22Rv1 (cell line): ENCODE measurements at regions not wholly inside any gene's neighbourhood (a gene's known extent, or its start where the extent isn't known, plus 50 kb on each side); places are given as distances from the start of the nearest gene placed in this dataset.

Experiments
- H3K27ac ChIP-seq: fragments of 450-650 bp; 2 replicates; pipeline ENCODE4 v1.5.1; 2017
- ZFX ChIP-seq: fragments of 450-650 bp; IDR thresholded peaks from 2 replicates; pipeline ENCODE4 v1.6.1; 2017; ENCODE audit warnings: antibody characterized with exemption, borderline replicate concordance
- TF ChIP-seq, protein P1 (sequence below): fragments of 450-650 bp; IDR thresholded peaks from 2 replicates; pipeline ENCODE4 v1.5.1; 2017; ENCODE audit warnings: mild to moderate bottlenecking

DNA sequence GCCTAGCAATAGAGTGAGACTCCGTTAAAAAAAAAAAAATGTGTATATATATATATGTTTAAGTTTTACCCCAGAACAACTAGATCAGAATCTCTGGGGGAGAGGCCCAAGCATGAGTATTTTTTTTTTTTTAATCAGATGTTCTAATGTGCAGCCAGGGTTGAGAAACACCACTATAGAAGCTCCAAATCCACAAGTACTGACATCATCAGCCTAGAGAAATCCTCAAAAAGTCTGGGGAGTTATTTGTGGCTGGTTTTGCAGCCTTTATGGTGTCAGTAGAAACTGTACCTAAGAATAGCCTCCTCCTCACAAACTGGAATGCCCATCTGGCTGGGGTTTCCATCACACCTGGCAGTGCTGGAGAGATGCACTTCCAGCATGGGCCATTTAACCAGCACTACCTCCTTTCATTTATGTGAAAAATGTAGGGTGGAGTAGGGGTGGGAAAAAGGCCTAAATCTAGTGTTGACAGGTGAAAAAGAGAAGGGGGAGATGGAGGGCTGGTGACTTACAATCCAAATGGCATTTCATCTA, 93.5 kb downstream of the CBLL2 start:
- H3K27ac ChIP-seq, result no peak overlapping the region
- TF ChIP-seq ZFX, result no peak
- TF ChIP-seq, protein P1, sequence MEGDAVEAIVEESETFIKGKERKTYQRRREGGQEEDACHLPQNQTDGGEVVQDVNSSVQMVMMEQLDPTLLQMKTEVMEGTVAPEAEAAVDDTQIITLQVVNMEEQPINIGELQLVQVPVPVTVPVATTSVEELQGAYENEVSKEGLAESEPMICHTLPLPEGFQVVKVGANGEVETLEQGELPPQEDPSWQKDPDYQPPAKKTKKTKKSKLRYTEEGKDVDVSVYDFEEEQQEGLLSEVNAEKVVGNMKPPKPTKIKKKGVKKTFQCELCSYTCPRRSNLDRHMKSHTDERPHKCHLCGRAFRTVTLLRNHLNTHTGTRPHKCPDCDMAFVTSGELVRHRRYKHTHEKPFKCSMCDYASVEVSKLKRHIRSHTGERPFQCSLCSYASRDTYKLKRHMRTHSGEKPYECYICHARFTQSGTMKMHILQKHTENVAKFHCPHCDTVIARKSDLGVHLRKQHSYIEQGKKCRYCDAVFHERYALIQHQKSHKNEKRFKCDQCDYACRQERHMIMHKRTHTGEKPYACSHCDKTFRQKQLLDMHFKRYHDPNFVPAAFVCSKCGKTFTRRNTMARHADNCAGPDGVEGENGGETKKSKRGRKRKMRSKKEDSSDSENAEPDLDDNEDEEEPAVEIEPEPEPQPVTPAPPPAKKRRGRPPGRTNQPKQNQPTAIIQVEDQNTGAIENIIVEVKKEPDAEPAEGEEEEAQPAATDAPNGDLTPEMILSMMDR, result no peak

DNA sequence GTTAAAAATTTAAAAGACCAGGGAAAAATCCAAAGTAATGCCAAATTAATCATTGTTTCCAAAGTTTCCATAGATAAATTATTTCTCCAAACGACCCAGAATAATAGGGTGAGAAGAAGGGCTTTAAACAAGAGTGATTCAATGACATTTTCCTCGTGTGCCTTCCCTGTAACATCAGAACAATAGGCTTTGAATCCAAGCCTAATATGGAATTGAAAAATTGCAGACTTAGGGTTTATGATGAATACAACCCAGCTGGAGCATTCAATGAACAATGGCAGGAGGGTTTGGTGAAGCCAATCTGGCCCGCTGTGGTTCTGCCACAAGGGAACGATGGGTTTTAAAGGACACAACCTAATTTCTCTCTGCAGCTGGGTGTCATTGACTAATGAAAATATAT, 94.2 kb downstream of the CBLL2 start:
- no peak overlapping the region for H3K27ac ChIP-seq
- no peak for TF ChIP-seq ZFX
- TF ChIP-seq, protein P1, result no peak

DNA sequence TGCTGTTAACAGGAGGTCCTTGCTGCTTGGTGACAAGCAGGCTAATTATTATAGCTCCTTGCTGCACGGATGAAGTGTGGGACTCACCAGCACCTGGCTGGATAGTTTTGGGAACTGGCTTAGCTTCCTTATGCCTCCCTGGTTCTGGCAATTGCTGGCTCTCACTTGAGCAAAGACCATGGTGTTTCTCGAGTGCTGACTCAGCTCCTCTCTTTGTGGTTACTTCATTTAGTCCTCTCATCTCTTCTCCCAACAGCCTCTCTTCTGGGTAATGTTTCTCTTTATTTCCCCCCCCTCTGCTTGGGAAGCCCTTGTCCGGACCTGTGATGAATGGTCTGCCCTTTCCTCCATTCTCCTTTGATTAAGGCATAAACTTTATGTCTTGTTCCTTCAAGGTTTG, 100.4 kb downstream of the CBLL2 start:
- TF ChIP-seq ZFX, result no peak
- TF ChIP-seq, protein P1, result no peak
- no peak overlapping the region for H3K27ac ChIP-seq

DNA sequence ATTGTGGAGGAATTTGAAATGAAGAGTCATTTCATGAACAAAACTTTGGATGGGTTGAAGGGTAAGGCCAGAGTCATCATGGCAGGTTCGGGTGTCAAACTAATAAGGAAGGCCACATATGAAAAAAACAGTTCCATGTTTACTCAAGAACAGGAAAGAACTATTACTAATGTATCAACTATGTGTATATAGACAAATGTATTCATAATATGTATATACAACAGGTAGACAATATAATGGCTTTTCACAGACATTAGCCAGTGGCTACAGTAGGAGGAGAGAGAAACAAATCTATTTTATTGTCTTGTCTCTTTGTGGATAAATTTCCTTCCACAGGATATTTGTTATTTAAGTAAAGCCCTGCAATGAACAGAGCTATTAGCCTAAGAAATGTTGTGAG, 101.1 kb downstream of the CBLL2 start:
- TF ChIP-seq, protein P1, result no peak
- no peak for TF ChIP-seq ZFX
- H3K27ac ChIP-seq, result no peak overlapping the region

DNA sequence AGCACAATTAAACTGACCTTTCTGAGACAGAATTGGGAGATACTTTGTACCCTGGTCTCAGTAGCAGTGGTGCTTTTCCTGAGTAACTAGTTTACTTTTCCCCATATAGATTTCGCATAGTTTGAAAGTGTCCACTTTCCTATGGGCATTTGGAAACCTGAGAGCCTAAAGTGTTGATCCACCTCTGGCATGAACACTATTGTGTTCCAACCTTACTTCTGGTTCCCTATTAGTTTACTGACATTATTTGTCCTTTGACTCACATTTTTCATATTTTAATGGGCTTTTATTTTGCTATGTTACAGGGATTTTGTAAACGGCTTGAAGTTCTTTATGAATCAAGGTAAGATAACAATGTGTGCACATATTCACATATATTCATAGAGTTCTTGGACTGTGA, 103.7 kb downstream of the CBLL2 start:
- no peak overlapping the region for H3K27ac ChIP-seq

DNA sequence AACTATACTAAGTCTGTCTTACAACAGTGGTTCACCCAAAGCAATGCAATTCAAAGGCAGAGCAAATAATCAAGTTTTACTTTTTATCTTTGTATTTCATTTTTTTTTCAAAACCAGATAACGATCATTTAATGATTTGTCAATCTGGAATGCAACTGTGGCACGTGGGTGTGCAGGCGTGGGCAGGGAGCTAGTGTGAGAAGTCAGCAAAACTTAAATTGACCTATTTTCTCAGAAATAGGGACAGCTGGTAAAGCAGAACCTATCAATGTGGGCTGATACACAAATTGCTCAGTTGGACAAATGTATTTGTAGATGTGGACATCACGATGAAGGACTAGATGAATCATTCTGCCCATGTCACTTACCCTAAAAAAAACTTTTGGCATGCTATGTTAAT, 105.6 kb downstream of the CBLL2 start:
- no peak for TF ChIP-seq ZFX
- TF ChIP-seq, protein P1, result no peak
- no peak overlapping the region for H3K27ac ChIP-seq

More for the DNA sequence above, 103.7 kb downstream of the CBLL2 start:
- no peak for TF ChIP-seq ZFX
- TF ChIP-seq, protein P1, result no peak

DNA sequence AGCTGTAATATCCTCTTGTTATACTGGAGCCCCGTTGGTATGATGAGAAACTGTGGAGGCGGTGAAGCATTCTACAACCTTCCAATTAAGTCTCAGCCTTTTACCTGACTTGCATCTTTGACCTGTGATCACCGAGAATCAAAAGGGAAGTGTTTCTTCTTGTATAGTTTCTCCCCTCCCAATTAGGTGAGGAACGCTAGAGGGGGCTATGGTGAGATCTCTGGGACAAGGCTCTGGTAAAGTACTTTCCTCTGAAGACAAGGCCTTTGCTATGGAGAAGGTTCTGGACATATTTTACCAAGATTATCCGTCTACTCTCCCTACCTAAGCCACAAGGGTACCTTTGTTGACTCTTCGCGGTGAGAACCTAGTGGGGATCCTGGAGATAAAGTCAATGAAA, 111.3 kb downstream of the CBLL2 start:
- H3K27ac ChIP-seq, result no peak overlapping the region
- no peak for TF ChIP-seq ZFX
- TF ChIP-seq, protein P1, result no peak
